ENCODE measurements at regions not wholly inside any gene's neighbourhood (a gene's known extent, or its start where the extent isn't known, plus 50 kb on each side); places are given as distances from the start of the nearest gene placed in this dataset.

DNA sequence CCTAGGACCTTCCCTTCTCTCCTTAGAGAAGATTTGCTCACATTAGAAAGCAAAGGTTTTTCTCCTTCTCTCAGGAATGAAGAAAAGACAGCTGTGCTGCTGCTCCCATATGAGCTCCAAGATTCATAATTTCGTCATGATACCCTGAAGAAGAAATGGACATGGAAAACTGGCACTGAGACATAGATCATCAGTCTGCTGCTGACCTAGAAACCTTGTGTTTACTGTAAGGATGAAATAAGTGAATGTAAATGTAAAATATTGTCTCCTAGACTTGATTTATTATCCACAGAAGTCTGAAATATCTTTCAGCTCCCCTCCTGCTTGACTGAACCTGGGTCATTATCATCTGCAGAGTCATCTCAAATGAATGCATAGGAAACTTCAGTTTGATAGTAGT, 77.9 kb downstream of the ZC3H11B start:
- TF ChIP-seq, protein P1, sequence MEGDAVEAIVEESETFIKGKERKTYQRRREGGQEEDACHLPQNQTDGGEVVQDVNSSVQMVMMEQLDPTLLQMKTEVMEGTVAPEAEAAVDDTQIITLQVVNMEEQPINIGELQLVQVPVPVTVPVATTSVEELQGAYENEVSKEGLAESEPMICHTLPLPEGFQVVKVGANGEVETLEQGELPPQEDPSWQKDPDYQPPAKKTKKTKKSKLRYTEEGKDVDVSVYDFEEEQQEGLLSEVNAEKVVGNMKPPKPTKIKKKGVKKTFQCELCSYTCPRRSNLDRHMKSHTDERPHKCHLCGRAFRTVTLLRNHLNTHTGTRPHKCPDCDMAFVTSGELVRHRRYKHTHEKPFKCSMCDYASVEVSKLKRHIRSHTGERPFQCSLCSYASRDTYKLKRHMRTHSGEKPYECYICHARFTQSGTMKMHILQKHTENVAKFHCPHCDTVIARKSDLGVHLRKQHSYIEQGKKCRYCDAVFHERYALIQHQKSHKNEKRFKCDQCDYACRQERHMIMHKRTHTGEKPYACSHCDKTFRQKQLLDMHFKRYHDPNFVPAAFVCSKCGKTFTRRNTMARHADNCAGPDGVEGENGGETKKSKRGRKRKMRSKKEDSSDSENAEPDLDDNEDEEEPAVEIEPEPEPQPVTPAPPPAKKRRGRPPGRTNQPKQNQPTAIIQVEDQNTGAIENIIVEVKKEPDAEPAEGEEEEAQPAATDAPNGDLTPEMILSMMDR (IDR thresholded peaks at IDR 0.05 in 4 of 5, conservative IDR thresholded peaks at IDR 0.05 in 1 of 5) = no peak
- TF ChIP-seq POLR2A (IDR thresholded peaks at IDR 0.05) = no peak
